Neural progenitor cell (in vitro differentiated cells): ENCODE measurements at regions not wholly inside any gene's neighbourhood (a gene's known extent, or its start where the extent isn't known, plus 50 kb on each side); places are given as distances from the start of the nearest gene placed in this dataset.

Source experiments
- EZH2 ChIP-seq: fragments of 200-600 bp; sonication (generic); IDR thresholded peaks from 2 replicates; pipeline ENCODE4 v1.6.1; 2017; ENCODE audit warnings: antibody characterized with exemption, mild to moderate bottlenecking, moderate library complexity
- EZH2phosphoT487 ChIP-seq: fragments of 200-600 bp; sonication (generic); IDR thresholded peaks from 2 replicates; pipeline ENCODE4 v1.6.1; 2017; ENCODE audit warnings: antibody characterized with exemption
- TF ChIP-seq, protein P1 (sequence below): fragments of 200-600 bp; sonication (generic); IDR thresholded peaks from 2 replicates; pipeline ENCODE4 v1.5.1; 2017; ENCODE audit warnings: antibody characterized with exemption, mild to moderate bottlenecking

DNA sequence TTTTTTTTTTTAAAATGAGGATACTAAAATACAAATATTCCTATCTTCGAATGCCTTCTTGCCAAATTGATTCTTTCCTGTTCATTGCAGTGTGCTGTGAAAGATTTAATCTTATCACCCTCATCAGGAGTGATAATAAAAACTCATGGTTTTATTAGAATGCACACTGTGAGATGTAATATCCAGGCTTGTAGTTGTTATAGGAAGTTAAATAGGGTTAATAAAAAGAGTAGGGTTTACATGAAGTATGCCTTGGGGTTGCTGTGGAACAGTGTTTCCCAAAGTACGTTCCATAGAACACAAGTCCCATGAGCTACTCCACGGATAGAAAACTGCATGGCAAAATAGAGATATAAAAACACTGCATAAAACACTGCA lies 191.9 kb downstream of the SPP2 start:
- TF ChIP-seq, protein P1, sequence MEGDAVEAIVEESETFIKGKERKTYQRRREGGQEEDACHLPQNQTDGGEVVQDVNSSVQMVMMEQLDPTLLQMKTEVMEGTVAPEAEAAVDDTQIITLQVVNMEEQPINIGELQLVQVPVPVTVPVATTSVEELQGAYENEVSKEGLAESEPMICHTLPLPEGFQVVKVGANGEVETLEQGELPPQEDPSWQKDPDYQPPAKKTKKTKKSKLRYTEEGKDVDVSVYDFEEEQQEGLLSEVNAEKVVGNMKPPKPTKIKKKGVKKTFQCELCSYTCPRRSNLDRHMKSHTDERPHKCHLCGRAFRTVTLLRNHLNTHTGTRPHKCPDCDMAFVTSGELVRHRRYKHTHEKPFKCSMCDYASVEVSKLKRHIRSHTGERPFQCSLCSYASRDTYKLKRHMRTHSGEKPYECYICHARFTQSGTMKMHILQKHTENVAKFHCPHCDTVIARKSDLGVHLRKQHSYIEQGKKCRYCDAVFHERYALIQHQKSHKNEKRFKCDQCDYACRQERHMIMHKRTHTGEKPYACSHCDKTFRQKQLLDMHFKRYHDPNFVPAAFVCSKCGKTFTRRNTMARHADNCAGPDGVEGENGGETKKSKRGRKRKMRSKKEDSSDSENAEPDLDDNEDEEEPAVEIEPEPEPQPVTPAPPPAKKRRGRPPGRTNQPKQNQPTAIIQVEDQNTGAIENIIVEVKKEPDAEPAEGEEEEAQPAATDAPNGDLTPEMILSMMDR: no peak
- TF ChIP-seq EZH2 (no peak), EZH2phosphoT487 (no peak)
